Endothelial cell of umbilical vein (primary cell): ENCODE measurements at regions not wholly inside any gene's neighbourhood (a gene's known extent, or its start where the extent isn't known, plus 50 kb on each side); places are given as distances from the start of the nearest gene placed in this dataset.

Experiments
- BruUV-seq: library from RNA; stranded (reverse); fragments of 400-500 nt; replicated peaks from 2 replicates; lab custom pipeline; 2021; lab: Mats Ljungman, UMichigan
- CTCF ChIA-PET: fragments of 300-600, 350-600 bp; sonication (Branson Sonifier 250); formaldehyde crosslinking; loops from one replicate; lab custom pipeline; 2021; ENCODE audit warnings: antibody characterized with exemption, inconsistent platforms; lab: Charles Lee
- POLR2A ChIA-PET: fragments of 300-600, 350-600 bp; sonication (Branson Sonifier 250); formaldehyde crosslinking; loops from one replicate; lab custom pipeline; 2021; ENCODE audit warnings: antibody characterized with exemption, inconsistent platforms; lab: Charles Lee
- DNase-seq: peaks from one replicate; pipeline ENCODE4 v3.0.0-alpha.2; 2011; ENCODE audit warnings: low read depth, low spot score
- FAIRE-seq: peaks from 2 replicates; lab custom pipeline; 2011; peaks lifted over from hg19 to GRCh38; lab: Jason Lieb, UNC
- H2AFZ ChIP-seq: 2 replicates; pipeline ENCODE4 v1.6.0; 2012; ENCODE audit warnings: low read depth, low read length, control low read depth, inconsistent platforms
- H3K27ac ChIP-seq: 2 replicates; pipeline ENCODE4 v1.5.1; 2011; ENCODE audit warnings: low read depth, mild to moderate bottlenecking, control low read depth, low read length, moderate library complexity; ENCODE audit not compliant: insufficient read depth
- H3K27me3 ChIP-seq, 2 experiments: 2 replicates each; pipeline versions ENCODE4 v1.6.0 to v1.6.1; 2011; ENCODE audit warnings: low read length in 2 of 2, mixed read lengths in 1 of 2; ENCODE audit not compliant: control insufficient read depth in 2 of 2, insufficient read depth in 2 of 2
- H3K36me3 ChIP-seq, 2 experiments: 2 replicates in 1 of 2; 3 replicates in 1 of 2; pipeline ENCODE4 v1.5.1; 2011; ENCODE audit warnings: low read length in 2 of 2, mild to moderate bottlenecking in 1 of 2, moderate library complexity in 1 of 2; ENCODE audit not compliant: control insufficient read depth in 2 of 2, insufficient read depth in 2 of 2; ENCODE audit errors: extremely low read depth in 1 of 2
- H3K4me1 ChIP-seq: 3 replicates; pipeline ENCODE4 v1.5.1; 2011; ENCODE audit warnings: mild to moderate bottlenecking, low read length; ENCODE audit not compliant: control insufficient read depth, insufficient read depth; ENCODE audit errors: extremely low read depth
- H3K4me2 ChIP-seq: 2 replicates; pipeline ENCODE4 v1.6.1; 2011; ENCODE audit warnings: low read length, control low read depth, mixed read lengths; ENCODE audit not compliant: insufficient read depth
- H3K4me3 ChIP-seq, 3 experiments: fragments of 200-600 bp in 1 of 3; sonication (generic), shearing (Covaris generic) in 1 of 3; replicated peaks in 1 of 3; 2 replicates each; pipeline ENCODE4 v1.5.1; 2011 to 2016; ENCODE audit warnings: control low read depth in 3 of 3, low read length in 3 of 3, mild to moderate bottlenecking in 2 of 3, inconsistent platforms in 1 of 3, low read depth in 1 of 3, moderate library complexity in 1 of 3; ENCODE audit not compliant: insufficient read depth in 1 of 3
- H3K79me2 ChIP-seq: 2 replicates; pipeline ENCODE4 v1.6.0; 2012; ENCODE audit warnings: low read length, inconsistent platforms; ENCODE audit not compliant: control insufficient read depth, insufficient read depth
- H3K9ac ChIP-seq: replicated peaks from 2 replicates; pipeline ENCODE3; 2011; ENCODE audit warnings: low read length, control low read depth; ENCODE audit not compliant: insufficient read depth; ENCODE audit errors: extremely low read depth
- H3K9me1 ChIP-seq: replicated peaks from 3 replicates; pipeline ENCODE4 v1.6.0; 2011; ENCODE audit warnings: mild to moderate bottlenecking, low read length; ENCODE audit not compliant: control insufficient read depth, insufficient read depth; ENCODE audit errors: extremely low read depth
- H3K9me3 ChIP-seq: replicated peaks from 2 replicates; pipeline ENCODE4 v1.5.1; 2012; ENCODE audit warnings: low read length, inconsistent platforms; ENCODE audit not compliant: control insufficient read depth, insufficient read depth
- H4K20me1 ChIP-seq: replicated peaks from 2 replicates; pipeline ENCODE3; 2011; ENCODE audit warnings: mild to moderate bottlenecking, low read length; ENCODE audit not compliant: control insufficient read depth, insufficient read depth; ENCODE audit errors: extremely low read depth
- CTCF ChIP-seq, 2 donors: IDR thresholded peaks; 1 replicate in 1 of 2; 2 replicates in 1 of 2; pipeline ENCODE4 v1.5.1; 2011; ENCODE audit warnings: low read length in 2 of 2, mild to moderate bottlenecking in 2 of 2, moderate library complexity in 2 of 2, control low read depth in 1 of 2, inconsistent platforms in 1 of 2, low read depth in 1 of 2; ENCODE audit not compliant: insufficient read depth in 1 of 2; ENCODE audit errors: extremely low read depth in 1 of 2
- EZH2 ChIP-seq: IDR thresholded peaks from 2 replicates; pipeline ENCODE4 v1.6.1; 2012; ENCODE audit warnings: borderline replicate concordance, low read depth, mild to moderate bottlenecking, moderate library complexity, low read length, inconsistent platforms; ENCODE audit not compliant: severe bottlenecking
- FOS ChIP-seq: IDR thresholded peaks from 2 replicates; pipeline ENCODE4 v1.6.1; 2011; ENCODE audit warnings: mild to moderate bottlenecking, low read length, moderate library complexity, borderline replicate concordance; ENCODE audit not compliant: insufficient read depth
- GATA2 ChIP-seq: IDR thresholded peaks from 2 replicates; pipeline ENCODE4 v1.7.0; 2011; ENCODE audit warnings: low read depth, mild to moderate bottlenecking, moderate library complexity, mixed read lengths, low read length; ENCODE audit not compliant: insufficient read length, insufficient read depth
- JUN ChIP-seq: IDR thresholded peaks from 2 replicates; pipeline ENCODE4 v1.6.1; 2011; ENCODE audit warnings: borderline replicate concordance, low read depth; ENCODE audit not compliant: insufficient read length, insufficient read depth
- MAX ChIP-seq: IDR thresholded peaks from 2 replicates; pipeline ENCODE4 v1.6.1; 2011; ENCODE audit not compliant: insufficient read depth, insufficient read length
- MYC ChIP-seq: IDR thresholded peaks from one replicate; pipeline ENCODE4 v1.6.1; 2011; ENCODE audit warnings: mild to moderate bottlenecking, low read depth, low read length
- POLR2A ChIP-seq: IDR thresholded peaks from 2 replicates; pipeline ENCODE4 v1.6.1; 2012; ENCODE audit warnings: low read depth, mild to moderate bottlenecking, control low read depth, low read length
- POLR2AphosphoS5 ChIP-seq: IDR thresholded peaks from 2 replicates; pipeline ENCODE4 v1.6.1; 2012; ENCODE audit warnings: low read depth, mild to moderate bottlenecking, control low read depth, low read length, moderate library complexity; ENCODE audit not compliant: insufficient read depth
- dilution Hi-C: fragments of 300-500 bp; cut with MboI; formaldehyde crosslinking; loops from one replicate; pipeline ENCODE4 v1.15.0; 2019; ENCODE audit warnings: low sequenced_read_pairs; ENCODE audit not compliant: extremely low pct_ligation_motif_present
- intact Hi-C: fragments of 100-400 bp; cut with micrococcal nuclease; formaldehyde crosslinking; loops from one replicate; pipeline ENCODE4 v1.10.0; 2022

GRCh38 chr12:116664085-116664484 is 73.8 kb downstream of the SPRING1 start:
- ChIA-PET CTCF (interaction anchor here (1.0 kb wide), 1 partner anchor 27 kb away, joined by 4 read pairs; no protein-coding TSS in a partner anchor), POLR2A (no interaction called here)
- H4K20me1 ChIP-seq: no peaks in the 10 kb centered on the region
- H3K27me3 ChIP-seq: peaks cover 0 to 3% of the 10 kb centered on the region in 2 experiments
- H3K36me3 ChIP-seq: no peaks in the 10 kb centered on the region
- dilution Hi-C loops (no loop called here), intact Hi-C loops (no loop called here)
- H3K9ac ChIP-seq: no peak overlapping the region
- no peak for DNase-seq
- TF ChIP-seq MAX (no peak), POLR2A (no peak)
- H3K27ac ChIP-seq: no peak overlapping the region
- H3K4me2 ChIP-seq: no peak overlapping the region
- no peaks in the 10 kb centered on the region for H3K4me1 ChIP-seq
- no peak overlapping the region for H3K4me3 ChIP-seq
- FAIRE-seq: no peak
- no peak overlapping the region for H2AFZ ChIP-seq
- H3K79me2 ChIP-seq: no peaks in the 10 kb centered on the region
- H3K9me1 ChIP-seq: no peaks in the 10 kb centered on the region
- H3K9me3 ChIP-seq: no peaks in the 10 kb centered on the region
- BruUV-seq: no TSS peak

GRCh38 chr12:116662612-116663144 is 75.2 kb downstream of the SPRING1 start:
- Histone ChIP-seq H3K4me1 (no peaks in the 10 kb centered on the region), H3K9me1 (no peaks in the 10 kb centered on the region), H3K4me3 (no peak overlapping the region), H3K27ac (no peak overlapping the region), H3K36me3 (no peaks in the 10 kb centered on the region), H3K27me3 (peaks cover 9 to 11% of the 10 kb centered on the region in 2 experiments), H3K9ac (no peak overlapping the region), H3K9me3 (no peaks in the 10 kb centered on the region), H2AFZ (no peak overlapping the region), H3K79me2 (no peaks in the 10 kb centered on the region), H4K20me1 (no peaks in the 10 kb centered on the region), H3K4me2 (no peak overlapping the region)
- ChIA-PET POLR2A (no interaction called here), CTCF (interaction anchor here (1.0 kb wide), 1 partner anchor 63 kb away, joined by 3 read pairs; no protein-coding TSS in a partner anchor)
- TF ChIP-seq GATA2 (no peak), POLR2AphosphoS5 (no peak), EZH2 (no peak), CTCF (IDR thresholded peaks at IDR 0.05; ENCODE audit: extremely low read depth in 1 of 2, insufficient read depth in 1 of 2, low read depth in 1 of 2, low read length in 2 of 2) (no peak), JUN (no peak), FOS (no peak), MYC (no peak), MAX (no peak), POLR2A (no peak)
- intact Hi-C loops (no loop called here), dilution Hi-C loops (no loop called here)
- no TSS peak for BruUV-seq
- DNase-seq: no peak
- no peak for FAIRE-seq
